Cerebellar cortex (tissue), 1 donor: ENCODE measurements at regions not wholly inside any gene's neighbourhood (a gene's known extent, or its start where the extent isn't known, plus 50 kb on each side); places are given as distances from the start of the nearest gene placed in this dataset.
"Not testable (repeated sequence)": the region's sequence is repeated elsewhere in the genome, so short reads cannot be mapped to it uniquely, and the experiment has no call there.

Experiments
- DNase-seq: peaks from one replicate; pipeline ENCODE4 v3.0.0-alpha.2; 2015; ENCODE audit warnings: low spot score

DNA sequence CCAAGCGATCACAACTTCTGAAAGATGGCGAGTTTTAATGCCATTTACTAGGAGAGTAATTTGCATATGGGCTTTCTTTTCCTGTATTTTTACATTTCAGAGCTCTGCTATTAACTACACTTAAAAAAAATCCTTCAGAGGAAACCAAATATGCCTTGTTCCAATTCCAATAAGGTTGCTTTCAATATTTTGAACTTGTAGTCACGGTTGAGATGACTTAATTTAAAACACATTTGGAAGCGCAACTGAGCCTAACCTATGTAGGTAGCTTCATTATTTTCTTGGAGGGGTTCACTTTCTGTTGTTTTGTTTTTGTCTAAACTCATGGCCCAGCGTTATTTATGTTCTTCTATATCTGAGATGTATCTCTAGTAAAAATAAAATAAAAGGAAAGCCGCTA is 93.4 kb downstream of the BLID start:
- no peak for DNase-seq

DNA sequence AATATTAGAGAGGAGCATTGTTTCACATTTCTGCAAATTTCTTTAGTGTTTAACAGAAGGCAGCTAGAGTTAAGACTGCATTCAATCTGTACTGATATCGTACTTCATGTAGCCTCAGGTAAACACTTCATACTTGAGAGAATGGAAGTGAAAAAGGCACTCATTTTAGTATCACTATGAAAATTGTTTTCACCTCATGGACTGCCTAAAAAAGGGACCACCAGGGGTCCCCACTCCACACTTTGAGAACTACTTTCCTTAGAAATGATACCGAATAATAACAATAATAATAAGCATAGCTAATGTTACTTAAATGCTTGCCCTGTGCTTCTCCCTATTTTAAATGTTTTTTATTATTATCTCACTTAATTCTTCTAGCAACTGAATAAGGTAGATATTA is 95.1 kb downstream of the BLID start:
- no peak for DNase-seq

DNA sequence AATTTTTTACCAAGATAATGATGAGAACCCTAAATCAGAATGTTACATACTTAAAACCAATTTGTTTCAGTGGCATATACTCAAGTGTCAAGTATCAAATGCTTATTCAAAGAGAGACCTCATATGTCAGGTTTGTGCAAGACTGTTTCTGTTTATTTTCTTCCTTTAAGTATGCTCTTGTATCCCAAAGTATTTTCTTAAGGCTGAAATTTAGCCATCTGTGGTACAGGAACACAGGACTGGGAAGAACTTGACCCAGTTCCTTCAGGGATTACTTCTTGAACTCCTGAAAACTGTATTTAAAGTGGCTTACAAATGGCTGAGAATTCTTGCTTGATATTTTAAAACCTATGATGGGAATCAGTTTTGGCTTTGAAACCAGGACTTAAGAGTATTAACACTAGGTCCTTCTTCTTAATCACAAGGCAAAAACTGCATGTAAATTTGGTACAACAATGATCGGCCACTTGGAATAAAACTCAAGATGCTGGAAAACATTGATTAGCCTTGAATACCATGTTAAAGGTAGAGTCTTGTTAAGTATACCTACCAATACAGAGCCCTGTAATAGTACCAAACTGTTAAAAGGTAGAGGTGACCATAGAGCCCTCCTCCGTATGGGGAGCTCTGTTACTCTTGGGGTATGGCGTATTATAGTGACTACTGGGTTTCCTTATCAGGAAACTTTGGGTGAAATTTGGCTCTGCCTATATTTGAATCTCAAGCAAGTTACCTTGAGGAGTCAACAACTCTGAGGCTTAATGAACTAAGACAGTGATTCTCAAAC is 95.9 kb downstream of the BLID start:
- no peak for DNase-seq

DNA sequence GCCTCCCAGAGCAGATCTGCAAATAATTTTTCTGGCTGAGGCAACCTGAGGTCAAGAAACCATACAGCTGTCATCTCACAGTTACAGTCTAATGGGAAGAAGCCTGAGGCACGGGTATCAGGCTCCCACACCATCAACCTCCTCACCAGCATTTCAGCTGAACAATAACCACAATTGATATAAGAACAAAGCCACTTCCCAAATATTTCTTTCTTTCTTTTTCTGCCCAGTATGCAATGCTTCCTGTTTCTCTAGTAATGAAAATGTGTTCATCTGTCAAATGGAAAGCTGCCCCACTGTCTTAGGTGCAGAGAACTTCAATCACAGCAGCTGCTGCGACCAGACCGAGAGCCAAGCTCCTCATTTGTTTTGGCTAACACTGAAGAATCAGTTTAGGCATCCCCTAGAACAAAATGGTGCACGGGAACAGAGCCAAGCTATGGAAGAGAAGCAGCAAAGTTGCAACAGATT is 108.4 kb downstream of the BLID start:
- DNase-seq = peak; percentile 0

DNA sequence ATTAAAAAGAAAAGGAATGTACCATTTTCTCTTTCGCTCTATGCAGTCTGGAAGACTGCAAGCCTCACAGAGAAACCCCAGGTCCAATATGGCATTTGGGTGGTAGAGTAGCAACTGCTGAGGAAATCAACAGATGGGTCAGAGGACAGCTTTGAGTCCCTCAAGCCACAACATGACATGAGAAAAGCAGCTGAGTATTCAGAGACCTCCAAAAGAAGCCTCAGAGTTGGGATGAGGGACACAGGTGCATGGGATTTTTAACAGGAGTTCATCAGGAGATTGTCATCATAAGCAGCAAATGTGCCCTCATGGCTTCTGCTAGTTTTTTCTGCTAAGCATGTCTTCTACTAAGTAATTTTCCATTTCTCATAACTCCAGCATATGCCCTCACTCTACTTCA is 111.6 kb downstream of the BLID start:
- DNase-seq = no peak

DNA sequence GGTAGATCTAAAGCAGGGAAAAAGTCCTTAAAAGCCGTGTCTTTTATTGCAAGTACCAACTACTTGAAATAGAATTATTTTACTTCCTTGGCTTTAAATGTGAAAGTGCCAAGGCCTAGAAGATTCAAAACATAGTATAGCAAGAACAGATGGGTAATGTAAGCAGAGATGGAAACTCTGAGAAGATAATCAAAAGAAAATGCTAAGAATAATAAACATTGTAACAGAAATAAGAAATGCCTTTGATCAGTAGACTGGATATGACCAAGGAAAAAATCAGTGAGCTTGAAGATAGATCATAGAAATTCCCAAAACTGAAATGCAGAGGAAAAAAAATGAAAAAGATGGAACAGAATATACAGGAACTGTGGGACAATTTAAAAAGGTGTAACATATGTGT is 113.1 kb downstream of the BLID start:
- no peak for DNase-seq

DNA sequence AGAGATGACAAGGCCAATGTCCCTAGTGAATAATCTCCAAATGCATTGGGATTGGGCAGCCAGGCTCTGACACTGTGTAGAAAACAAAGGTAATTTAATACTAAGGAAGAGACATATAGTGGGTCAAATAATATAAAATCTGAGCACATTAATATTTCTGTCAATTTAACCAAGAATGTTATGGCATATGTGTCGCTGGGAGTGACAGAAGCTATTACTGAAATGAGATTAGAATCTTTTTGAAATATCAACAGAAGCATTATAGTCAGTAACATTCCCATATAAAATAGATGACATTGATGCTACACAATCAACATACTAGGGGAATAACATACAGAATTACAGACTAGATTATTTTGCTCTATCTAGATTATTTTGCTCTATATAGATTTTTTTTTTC is 114.0 kb downstream of the BLID start:
- no peak for DNase-seq

DNA sequence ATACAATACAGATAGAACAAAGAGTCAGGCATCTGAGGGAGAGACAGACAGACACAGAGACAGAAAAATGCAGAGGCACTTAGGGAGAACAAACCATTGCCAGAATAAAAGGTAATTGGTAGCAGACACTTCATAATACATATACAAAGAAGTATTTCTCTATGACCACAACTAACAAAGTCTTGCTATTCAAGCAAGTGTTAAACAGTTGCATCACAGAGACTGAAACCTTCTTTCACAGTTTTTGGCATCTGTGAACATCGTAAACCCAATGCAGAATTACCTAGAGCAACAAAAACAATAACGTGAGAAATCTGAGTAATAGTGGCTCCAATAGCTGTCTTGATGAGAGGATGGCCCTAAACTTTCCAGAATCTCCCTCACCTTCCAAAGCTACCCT is 116.4 kb downstream of the BLID start:
- DNase-seq = no peak

DNA sequence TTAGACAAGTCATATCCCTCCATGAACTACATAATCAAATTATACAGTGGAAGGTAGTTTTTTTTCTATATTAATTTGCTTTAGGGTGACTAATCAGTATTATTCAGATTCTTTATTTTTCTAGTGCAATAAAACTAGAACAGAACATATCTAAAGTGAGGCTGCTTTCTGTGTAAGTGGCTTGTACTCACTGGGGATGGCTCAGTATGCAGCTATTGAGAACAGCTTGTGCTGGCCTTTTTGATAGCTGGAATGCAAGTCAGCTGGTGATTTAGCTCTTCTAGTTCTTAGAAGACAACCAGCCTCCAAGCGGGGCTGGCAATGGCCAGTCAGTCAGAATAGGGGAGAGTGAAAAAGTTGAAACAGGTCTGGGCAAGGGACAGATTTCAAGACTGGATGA is 119.4 kb downstream of the BLID start:
- DNase-seq = no peak

DNA sequence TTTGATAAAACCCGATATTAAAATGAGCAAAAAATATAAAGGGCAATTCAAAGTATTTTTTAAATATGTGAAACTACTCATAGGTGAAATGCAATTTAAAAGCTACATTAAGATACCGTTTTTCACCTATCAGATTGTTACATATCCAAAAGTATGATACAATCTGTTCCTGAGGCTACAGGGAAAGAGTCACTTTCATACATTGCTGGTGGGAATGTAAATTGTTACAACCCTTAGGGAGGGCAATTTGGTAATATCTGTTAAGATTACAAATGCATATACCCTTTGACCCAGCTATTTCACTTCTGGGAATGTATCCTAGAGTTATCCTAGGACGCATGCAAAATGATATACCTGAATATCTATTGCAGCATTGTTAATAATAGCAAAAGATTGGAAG is 132.1 kb downstream of the BLID start:
- DNase-seq = no peak

DNA sequence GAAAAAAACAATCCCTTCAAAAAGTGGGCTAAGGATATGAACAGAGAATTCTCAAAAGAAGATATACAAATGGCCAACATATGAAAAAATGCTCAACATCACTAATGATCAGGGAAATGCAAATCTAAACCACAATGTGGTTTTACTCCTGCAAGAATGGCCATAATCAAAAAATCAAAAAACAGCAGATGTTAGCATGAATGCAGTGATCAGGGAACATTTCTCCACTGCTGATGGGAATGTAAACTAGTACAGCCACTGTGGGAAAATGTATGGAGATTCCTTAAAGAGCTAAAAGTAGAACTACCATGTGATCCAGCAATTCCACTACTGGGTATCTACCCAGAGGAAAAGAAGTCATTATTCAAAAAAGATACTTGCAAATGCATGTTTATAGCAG is 138.1 kb downstream of the BLID start:
- DNase-seq = not testable (repeated sequence)

DNA sequence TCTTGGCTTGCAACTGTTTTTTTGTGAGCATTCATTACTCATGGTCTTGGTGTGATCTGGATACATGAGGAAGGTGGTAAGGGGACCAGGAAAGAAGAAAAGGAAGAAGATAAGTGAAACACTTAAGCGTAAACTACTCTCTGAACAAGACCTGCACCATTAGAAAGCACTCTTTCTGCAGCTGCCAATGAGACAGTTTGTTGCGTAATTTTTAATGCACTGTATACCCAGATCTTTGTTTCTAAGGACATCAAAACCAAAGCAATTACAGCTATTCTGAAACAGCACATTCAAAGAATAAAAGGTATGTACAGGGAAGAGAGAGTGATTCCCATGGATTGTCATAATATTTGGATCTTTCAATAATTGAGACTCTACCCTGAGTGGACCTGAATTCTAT is 147.4 kb downstream of the BLID start:
- DNase-seq = no peak

DNA sequence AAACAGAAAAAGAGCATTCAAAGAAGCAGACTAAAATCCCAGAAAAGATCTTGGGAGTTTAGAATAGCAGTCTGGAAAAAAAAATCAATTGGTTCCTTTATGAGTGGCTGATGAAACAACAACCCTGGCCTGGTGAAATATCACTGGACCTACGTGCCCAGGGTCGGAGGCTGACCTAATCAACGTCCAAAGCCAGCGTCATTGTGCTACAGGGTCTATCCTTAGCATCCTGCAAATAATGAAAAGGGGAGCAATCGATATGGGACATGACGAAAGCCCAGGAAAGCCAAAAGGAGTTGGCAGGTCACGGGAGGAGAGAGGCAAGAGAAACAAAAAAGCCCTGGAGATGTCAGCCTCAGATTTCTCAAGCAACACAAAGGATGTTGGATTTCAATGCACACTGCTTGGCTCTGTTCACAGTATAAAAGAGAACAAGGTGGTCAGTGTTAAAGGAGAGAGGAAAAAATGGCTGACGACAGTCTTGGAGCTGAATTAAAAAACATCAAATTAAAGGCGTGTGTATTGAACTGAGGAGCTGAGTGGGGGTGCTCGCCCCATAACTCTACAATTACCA is 148.8 kb downstream of the BLID start:
- no peak for DNase-seq

DNA sequence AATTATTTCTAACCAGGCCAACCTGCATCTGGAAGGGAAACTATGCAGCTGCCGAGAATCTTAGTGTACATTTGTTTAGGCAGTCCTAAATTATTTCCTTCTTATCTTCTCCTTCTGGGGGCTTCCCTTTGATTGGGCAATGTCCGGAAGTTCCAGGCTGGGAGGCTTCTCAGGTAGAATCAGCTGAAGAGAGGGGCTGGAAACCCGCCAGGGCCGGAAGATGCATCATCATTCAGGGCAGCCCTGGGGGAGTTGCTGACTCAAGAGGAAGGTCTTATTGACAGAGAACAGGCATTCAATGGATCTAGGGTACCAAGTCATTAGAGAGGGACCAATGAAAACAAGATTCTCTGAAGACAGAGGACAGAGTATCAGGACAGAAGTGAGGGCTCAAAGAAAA is 150.7 kb downstream of the BLID start:
- no peak for DNase-seq

DNA sequence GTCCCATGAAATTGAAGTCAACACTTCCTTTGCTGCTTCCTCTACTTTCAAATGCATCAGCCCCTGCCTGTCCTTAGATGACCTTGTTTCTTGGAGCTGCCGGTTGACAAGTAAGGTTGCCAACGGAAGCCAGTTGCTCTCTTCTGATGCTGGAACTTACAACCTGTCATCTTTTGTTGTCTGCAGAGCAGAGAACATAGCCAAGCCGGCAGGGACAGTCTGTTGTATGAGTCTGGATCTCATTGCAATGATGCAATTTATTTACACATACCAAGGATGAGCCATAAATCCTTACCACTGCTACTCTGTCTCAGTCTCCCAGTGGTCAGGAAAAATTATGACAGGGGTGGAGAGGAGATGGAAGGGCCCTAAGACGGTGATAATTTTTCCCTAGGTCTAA is 151.4 kb downstream of the BLID start:
- peak; percentile 8 for DNase-seq

DNA sequence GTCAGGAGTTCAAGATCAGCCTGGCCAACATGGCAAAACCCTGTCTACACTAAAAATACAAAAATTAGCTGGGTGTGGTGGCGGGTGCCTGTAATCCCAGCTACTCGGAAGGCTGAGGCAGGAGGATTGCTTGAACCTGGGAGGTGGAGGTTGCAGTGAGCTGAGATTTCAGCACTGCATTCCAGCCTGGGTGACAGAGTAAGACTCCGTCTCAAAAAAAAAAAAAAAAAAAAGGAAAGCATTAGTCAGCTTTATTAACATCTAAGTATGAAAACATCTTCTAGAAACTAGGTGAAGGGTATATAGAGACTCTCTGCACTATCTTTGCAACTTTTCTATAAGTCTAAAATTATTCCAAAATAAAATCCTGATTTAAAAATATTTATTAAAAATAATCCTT is 152.2 kb downstream of the BLID start:
- not testable (repeated sequence) for DNase-seq

DNA sequence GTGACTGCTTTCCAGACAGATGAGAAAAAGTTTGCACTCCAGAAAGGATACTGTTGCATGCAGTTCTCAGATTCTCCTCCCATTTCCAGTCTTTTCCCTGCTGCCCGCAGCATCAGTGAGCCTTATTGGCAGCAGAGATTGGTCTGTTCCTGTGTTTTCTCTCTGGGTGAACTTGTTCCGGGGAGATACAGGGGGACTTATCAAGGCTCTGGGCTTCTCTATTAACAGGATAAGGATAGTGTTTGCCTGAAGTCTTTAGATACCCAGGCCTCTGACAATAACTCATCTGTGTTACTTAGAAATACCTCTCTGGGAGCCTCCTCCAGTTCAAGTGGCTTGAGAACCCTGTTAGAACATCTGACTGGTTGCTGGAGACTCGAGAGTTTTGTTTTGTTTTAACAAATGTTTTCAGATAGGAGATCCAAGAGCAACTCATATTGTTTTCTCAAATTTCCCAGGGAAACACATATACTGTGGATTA is 154.7 kb downstream of the BLID start:
- DNase-seq = no peak

DNA sequence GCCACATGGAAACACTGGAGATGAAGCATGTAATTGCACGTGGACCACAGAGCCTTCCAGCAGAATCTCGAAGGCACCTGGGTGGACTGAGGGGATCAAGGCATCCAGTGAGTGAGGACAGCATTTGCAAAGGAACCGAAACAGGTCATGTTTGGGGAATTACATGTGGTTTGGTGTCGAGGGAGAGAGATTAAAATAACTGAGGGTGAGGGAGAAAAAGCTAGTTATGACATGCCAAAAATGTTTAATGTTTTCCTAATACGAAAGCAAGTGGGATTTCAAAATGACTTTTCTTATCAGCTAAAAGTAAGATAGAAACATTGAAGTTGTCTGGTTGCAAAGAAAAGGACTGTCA is 157.1 kb downstream of the BLID start:
- DNase-seq = no peak

DNA sequence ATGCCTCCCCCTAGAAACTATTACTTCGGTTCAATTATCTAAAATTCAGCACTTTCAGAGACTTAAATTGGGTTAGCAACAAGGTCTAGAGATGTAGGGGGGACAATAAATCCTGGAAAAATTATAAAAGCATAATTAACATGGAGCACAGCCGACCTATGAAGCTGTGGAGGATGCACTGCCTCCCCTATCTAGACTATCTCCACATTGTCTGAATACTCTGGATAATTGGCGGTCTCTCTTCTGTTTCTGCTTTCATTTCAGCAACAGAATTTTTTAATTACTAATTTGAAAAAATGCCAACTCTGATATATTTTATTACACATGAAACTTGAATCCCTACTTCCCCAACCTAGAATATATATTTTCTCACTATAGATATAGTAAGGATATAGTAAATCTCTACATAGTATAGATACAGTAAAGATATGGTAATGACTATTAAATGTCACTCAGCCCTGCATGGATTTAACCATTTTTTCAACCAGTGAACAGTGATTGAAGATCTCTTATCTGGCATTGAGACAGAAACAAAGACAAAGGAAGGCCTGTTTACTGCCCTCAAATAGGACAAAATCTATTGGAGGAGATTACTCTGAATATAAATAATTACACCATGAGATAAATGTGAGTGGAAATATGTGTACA is 157.6 kb downstream of the BLID start:
- no peak for DNase-seq

DNA sequence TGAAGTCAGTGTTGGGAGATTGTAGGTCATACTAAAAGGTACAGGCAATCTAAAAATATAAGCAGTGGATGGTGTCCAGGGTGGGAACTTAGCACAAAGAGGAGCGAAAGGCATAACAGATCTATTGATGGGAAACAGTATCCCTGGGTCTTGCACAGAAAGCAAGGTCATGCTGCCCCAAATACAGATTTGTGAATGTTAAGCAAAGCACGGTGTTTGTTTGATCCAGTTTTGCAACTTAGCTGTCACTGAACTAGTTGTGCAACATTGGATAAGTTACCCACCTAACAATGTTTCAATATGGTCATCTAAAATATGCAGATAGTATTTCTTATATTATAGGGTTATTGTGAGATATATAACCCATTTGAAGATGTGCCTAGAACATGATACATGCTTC is 162.9 kb downstream of the BLID start:
- DNase-seq = no peak

DNA sequence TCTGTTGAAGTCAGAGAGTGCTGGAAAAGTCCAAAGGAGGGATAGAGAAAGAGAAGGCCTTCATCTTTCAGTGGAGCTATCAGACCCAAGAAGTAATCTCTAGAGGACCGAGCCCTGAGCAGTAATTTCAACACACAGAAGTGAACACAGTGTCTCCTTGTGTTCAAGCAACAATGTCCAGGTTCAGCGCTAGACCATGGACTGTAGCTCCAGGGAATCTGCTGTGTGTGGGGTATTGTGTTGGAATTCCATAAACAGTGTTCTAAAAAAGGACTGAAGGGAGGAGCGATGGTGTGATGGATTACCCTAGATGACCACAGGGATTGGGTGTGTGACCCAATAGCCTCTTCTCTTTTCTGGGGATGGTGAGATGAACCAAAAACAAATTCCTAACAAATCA is 165.9 kb downstream of the BLID start:
- no peak for DNase-seq

DNA sequence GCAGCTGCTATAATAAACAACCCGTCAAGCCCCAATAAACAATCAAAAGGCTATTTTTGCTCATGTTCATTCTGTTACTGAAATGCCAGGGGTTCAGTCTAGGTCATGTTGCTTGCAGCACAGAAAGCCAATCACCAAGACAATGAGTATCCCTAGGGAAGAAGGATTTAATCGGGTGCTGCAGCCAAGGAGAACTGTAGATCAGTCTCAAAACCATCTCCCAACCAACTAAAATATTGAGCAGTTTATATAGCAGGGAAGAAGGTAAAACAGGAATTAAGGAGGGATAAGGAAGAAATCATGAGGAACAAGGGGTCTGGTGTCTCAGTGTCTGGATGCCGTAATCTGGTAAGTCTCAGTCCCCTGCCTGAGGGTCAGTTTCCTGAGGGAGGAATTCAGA is 169.5 kb downstream of the BLID start:
- no peak for DNase-seq

DNA sequence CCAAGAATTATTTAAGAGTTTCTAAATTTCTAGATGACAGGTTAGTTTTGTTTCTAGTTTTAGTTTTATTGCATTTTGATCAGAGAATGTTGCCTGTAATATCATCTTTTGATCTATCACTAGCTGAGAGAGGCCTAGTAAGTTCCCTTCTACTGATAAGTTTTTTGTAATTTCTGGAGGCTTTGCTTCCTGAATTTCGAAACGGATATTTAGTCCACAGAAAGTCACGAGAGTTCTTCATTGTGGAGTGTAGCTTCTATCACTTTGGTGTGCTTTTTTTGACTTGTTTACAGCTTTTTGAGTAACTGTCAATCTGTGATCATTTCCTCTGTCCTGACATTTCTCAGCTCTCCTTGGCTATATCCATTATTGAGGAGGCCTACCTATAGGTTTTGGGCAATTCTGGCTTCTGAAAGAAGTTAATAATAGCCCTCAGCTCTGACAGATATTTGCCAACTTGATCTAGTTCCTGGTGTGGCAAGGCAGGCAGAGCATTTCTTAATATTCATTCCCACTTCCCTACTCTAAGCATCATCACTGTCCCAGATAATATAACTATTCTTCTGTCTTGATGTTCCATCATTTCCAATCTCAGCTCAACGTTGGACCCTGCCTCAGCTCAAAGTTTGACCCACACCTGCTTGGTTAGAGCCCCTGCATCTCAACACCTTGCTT is 171.3 kb downstream of the BLID start:
- DNase-seq = no peak
